Endothelial cell of hepatic sinusoid (primary cell): ENCODE measurements at regions not wholly inside any gene's neighbourhood (a gene's known extent, or its start where the extent isn't known, plus 50 kb on each side); places are given as distances from the start of the nearest gene placed in this dataset.

ENCODE experiments used
- in situ Hi-C: cut with HindIII; loops from 2 replicates; pipeline ENCODE4 v1.10.0; 2017; ENCODE audit warnings: low sequenced_read_pairs

- in situ Hi-C loops: no loop called here
Measured at GRCh38 chr22:48952256-48953102, 875.2 kb downstream of the BRD1 start.

DNA sequence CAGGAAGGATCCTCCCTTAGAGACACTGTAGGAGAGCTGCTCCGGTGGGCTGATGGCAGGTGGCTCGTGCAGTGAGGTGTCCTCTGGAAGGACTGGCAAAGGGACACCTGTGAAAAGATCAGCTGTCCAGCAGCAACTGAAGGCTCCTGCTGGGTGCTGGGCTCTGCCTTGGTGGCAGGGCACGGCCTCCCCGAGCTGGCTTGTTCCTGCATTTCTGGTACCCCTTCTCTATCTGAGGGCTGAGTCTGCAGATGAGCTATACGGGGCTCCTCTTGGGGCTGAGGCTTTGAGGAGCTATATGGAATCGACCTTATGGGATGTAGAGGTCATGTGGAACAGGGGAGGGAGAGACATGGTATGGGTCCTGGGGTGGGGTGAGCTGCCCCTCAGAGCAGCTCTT is 875.8 kb downstream of the BRD1 start:
- in situ Hi-C loops: no loop called here

- in situ Hi-C loops: no loop called here
Measured at GRCh38 chr22:48950151-48950915, 877.3 kb downstream of the BRD1 start.

DNA sequence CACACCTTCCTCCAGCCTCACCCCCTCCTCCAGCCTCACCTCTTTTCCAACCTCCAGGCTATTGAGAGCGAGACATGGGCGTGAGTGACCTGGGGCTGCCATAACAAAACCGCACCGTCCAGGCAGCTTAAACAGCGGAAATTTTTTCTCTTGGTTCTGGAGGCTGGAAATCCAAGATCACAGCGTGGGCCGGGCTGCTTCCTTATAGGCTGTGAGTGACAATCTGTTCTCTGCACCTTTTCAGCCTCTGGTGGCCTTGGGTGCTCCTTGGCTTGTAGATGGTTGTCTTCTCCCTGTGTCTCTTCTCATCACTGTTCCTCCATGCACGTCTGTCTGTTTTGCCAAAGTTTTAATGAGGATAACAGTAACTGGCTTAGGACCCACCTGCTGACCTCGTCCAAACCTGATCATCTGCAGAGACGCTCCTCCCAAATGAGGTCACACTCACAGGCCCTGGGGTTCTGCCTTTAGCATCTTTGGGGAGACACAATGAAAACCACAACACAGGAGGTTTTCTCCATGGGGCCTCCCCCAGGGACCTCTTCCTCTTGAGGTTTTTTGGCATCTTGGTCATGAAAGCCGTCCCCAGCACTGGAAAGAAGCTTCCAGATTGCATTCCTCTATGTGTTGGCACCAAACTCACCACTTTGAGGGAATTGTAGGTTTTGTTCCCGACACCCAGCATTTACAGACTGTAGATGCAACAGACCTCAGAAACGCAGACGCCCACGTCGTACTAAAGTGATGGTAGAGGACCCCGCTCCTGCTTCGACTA is 878.1 kb downstream of the BRD1 start:
- in situ Hi-C loops: no loop called here

DNA sequence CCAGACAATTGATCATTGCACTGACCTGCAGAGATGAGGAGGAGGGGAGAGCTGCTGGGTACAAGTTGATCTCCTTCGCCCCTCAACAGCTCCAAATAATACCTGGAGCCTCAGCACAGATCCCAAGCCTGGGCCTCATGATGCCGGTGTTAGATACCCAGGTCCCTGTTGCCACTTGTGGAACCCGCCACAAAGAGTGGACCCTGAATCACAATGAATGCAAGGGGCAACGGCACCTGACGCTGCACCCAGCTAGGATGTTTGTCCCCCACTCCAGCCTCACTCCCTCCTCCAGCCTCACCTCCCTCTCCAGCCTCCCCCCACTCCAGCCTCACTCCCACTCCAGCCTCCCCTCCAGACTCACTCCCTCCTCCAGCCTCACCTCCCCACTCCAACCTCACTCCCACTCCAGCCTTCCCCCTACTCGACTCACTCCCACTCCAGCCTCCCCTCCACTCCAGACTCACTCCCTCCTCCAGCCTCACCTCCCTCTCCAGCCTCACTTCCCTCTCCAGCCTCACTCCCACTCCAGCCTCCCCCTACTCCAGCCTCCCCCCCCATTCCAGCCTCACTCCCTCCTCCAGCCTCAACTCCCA is 879.0 kb downstream of the BRD1 start:
- in situ Hi-C loops: no loop called here

DNA sequence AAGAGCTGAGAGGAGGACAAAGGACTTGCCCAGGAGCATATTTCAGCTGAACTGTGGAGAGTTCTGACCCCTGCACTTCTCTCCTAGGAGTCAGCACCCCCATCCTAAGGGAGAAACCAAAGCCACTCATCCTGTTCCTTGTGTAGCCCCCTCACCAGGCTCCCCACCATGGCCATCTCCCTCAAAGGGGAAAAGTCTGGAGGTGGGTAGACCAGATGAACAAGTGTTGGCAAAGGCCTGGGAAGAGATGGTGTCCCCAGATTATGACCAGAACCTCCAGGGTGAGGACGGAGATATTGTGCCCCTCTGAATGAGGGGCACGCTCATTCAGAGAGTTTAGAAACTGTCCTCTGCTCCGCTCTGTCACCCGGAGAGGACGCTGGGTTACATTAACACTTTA is 880.0 kb downstream of the BRD1 start:
- in situ Hi-C loops: no loop called here

DNA sequence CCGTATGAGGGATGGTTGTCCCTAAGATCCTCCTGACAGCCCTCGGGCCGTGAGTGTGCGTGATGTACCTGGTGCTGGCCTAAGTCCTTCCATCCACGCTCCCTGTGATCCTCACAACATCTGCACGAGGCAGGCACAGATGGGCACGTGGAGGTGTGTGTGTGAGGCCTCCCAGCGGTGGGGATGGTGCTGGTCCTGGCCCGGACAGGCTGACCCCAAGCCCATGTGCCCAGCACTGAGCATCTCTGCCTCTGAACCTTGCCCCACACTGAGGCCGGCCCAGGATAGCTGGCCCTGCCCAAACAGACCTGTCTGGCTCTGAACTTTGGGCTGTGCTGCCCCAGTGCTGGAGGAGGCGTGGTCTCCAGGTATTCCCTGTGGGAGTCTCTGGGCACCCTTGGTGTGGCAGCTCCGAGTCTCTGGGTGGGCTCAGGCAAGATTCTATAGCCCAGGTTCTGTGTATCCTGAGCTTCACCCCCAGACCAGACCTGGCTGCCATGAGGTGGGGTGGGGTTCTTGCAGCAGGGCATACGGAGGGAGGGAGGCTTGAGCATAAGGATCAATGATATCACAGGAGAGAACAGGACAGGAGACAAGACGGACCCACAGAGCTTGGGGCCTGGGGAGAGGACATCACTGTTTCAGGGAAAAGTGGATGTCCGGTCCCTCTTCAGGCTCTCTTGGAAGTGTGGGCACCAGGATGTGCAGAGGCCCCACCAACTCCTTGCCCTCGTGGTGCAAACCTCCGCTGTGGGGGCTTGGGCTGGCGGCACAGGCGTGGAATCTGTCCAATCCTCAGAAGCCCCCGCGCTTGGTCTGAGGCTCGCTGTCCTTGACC is 881.8 kb downstream of the BRD1 start:
- in situ Hi-C loops: no loop called here

DNA sequence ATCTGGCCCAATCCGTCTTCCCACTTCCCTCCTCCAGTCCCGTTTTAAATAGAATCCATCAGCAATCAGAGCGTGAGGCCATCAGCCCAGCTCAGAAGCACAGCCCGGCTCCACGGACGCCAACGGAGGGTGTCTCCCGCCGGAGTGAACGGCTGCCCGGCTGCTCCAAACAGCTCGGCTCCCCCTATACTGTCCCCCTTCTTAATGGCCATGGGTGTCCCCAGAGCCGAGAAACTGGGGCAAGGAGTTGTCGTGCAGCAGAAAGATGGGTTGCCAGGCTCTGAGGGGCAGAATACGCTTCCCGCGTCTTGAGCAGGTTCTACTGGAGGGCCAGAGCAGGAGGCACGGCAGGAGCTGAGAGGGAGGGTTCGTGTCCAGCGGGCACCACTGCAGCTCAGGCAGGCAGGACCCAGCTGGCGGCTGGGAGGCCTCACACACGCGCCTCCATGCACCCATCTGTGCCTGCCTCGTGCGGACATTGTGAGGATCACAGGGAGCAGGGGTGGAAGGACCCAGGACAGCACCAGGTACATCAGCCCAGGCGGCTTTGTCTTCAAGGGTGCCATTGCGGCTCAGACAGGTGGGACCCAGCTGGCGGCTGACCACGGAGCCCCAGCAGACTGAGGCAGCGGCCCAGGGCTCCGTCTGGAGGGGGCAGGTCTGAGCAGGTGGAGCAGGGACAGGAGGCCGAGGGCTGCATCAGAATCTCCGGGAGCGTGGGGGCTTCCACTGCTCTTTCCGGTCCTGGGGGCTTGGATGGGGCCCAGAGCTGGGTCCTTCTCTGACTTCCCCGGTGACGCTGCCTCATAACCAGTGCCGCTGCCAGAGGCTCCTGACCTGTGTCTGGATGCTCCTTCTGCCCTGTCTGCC is 882.7 kb downstream of the BRD1 start:
- in situ Hi-C loops: no loop called here

GRCh38 chr22:48944433-48944750 is 883.3 kb downstream of the BRD1 start:
- in situ Hi-C loops: no loop called here

- in situ Hi-C loops: no loop called here
Measured at GRCh38 chr22:48943567-48944432, 883.9 kb downstream of the BRD1 start.

GRCh38 chr22:48942698-48943566 is 884.7 kb downstream of the BRD1 start:
- in situ Hi-C loops: no loop called here

DNA sequence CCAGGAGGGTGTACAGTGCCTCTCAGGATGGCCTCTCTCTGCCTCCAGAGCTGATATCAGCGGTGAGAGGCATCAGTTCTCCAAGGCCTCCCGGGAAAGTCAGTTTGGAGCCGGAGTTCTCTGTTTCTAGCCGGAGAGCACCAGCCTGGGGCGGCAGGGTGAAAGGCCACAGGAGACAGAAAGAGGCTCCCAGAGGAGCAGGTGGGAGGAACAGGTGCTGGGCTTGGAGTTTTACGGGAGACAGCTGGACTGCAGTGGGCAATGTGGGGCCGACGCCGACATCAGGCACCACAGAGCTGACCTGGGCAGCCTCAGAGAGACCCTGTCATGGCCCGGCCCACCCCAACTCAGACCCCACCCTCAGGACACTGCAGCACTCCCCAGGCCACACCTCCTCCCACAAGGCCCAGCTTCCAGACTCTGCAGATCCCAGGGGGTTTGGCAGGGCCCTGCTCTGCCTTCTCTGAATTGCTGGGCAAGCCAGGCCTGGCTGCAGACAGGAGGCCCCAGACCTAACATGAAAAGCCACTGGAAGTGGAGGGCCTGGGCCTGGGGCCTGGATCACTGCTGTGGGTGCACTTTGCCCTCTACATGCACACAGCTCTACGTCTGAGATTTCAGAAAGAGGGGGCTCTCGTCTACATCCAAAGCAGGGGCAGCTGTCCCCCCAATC is 885.6 kb downstream of the BRD1 start:
- in situ Hi-C loops: no loop called here

- in situ Hi-C loops: no loop called here
Measured at GRCh38 chr22:48941033-48941902, 886.4 kb downstream of the BRD1 start.

DNA sequence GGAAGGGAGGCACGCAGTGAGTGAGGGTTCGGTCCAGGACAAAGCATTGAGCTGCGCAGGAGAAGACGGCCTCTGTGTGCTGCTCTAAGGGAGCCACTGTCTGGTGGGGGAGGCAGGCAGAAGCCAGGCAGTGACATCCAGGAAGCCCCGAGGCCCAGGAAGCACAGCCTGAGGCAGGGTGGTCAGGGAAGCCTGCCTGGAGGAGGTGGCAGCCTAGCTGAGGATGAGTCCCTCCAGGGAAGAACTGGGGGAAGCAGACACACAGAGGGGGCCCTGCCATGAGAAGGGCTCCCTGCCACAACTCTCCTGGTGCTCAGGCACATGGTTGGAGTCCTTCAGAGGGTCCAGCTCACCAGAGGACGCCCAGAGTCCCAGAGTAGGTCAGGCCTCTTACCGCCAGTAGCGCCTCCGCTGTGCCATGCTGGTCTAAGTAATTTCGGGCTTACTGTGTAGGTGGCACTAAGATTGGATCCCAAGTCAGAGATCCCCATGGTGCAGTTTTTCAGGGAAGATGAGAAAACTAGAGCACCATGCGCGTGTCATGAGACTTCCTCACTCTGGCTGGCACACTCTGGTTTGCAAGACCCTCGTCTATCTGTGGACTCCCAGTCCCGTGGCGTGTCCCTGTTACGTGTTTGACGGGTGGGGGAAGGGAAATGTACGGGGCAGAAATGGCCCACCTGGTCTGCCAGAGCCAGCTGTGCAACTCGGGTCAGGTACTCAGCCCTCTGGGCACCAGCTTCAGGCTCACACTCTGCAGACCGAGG is 887.2 kb downstream of the BRD1 start:
- in situ Hi-C loops: no loop called here
